GM19468 (cell line): ENCODE measurements at regions not wholly inside any gene's neighbourhood (a gene's known extent, or its start where the extent isn't known, plus 50 kb on each side); places are given as distances from the start of the nearest gene placed in this dataset.

ENCODE experiments used
- ATAC-seq: cut with Tn5 transposase; IDR thresholded peaks from one replicate; pipeline ENCODE4 v1.9.1; 2021; ENCODE audit warnings: mild to moderate bottlenecking, moderate library complexity, moderate number of reproducible peaks; ENCODE audit not compliant: unreplicated experiment; ENCODE audit errors: extremely low read depth

DNA sequence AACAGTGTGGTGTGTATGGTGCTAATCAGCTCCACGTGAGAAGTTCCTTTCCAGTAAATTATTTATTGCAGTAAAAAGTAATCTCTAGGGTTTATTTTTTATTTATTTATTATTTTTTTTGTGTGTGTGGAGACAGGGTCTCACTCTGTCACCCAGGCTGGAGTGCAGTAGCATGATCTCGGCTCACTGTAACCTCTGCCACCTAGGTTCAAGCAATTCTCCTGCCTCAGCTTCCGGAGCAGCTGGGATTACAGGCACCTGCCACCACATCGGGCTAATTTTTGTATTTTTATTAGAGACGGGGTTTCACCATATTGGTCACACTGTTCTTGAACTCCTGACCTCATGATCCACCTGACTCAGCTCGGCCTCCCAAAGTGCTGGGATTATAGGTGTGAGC is 606.9 kb downstream of the PCDH7 start:
- no peak for ATAC-seq

DNA sequence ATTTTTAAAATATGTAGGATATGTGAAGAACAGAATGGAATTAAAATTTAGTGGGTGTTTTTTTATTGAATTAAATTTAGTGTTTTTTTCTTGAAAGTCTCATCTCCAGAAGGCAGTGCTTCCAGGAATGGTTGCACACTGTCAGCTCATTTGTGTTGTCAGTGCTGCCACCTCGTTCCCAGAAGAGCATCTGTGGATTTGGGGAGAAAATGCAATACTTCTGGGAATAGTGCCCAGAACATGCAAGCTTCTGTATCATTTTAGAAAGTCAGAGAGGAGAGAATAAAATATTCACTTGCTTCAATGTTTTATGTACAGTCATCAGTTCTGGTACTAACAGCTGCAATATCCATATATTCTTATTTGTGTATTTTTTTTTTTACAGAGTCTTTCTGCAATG is 608.8 kb downstream of the PCDH7 start:
- no peak for ATAC-seq

DNA sequence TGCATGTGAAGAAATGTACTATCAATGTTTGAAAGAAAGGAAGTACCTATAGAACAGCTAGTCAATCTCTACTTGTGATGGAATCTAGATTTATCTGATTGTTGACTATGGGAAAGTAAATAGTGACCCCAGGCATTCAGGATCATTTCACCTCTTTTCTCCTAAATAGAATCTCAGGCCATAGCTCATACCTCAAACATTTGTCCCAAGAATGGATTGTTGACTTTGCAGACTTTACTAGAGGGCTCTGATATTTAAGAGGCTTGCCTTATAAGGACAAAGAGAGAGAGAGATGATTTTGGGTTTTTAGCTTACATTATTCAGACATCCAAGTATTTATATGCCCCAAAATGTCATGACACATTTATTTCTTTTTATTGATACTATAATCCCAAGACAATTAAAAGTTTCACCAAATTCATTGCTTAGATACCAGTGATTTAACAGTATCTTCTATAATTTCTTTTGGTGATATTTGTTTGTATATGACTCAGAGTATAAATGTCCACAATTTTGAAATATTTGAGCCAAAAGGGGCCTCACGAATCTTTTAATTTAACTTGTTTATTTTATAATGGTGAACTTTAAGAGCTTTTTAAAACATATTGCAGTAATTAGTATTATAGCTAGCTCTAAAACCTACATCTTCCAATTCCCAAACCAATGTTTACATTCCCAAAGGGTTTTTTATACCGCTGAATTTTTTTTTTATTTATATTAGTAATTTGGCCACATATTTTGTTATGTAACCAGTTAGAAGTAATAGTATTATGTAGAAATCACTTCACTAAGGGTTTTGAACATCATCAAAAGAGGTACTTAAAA is 614.1 kb downstream of the PCDH7 start:
- no peak for ATAC-seq

DNA sequence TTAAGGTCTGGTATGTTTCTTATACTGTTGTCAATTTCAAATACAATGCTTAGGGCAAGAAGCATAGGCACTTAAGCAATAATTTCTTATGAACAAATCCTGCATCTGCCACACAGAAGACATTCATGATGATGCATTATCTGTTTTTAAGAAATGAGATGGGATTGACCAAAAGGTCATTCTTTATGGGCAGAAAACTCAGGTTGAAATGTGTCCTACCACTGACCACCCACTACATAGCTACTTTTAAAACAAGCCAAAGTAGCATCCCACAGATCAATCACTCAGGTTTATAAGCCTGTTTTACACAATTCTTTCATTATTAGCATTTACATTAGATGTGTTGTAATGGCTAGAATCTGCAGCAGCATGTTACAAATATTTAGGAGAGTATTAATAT is 617.8 kb downstream of the PCDH7 start:
- no peak for ATAC-seq

DNA sequence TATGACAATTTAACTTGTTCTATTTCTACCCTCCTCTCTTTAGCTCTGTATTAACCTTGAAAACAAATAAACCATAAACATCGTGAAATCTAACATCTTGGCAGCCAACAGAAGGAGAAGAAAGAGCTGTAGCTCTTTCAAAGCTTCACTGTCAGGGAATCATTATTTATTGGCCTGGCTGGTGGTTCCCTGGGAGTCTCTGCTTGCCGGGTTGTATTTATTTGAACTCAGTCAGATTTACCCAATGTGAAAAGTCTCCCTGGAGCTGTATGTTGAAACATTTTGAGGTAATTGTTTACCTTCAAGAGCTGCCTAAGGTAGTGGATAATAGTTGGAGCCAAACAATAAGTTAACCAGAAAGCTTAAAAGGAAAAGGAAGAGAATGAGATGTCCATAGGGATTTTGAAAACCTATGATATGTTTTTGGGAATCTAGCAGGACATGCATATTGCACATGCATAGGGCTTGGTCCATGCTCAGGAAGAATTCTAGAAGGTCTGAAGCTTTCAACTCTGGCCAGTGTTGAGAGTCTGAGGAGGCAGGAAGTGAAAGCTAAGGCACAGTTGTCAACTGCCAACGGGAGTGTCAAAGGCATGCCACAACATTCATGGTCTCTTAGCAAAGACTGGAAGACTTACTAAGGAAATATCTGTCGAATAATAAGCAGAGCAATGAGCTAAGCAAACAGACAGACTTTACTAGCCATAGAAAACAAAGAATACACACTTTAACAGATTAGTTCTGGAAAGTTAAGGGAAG is 621.6 kb downstream of the PCDH7 start:
- ATAC-seq: no peak

DNA sequence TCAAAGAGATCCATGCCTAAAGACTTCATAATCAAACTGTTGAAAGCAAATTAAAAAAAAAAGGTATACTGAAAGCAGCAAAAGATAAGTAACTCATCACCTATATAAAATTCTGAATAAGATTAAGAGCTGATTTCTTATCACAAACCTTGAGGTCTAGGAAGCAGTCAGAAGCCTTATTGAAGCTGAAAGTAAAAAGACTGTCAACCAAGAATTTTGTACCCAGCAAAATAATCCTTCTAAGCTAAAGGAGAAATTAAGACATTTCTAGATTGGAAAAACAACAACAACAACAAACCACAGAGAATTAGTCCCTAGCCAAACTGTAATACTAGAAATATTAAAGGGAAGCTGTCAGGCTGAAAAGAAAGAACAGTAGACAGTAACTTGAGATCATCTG is 622.9 kb downstream of the PCDH7 start:
- ATAC-seq: no peak

DNA sequence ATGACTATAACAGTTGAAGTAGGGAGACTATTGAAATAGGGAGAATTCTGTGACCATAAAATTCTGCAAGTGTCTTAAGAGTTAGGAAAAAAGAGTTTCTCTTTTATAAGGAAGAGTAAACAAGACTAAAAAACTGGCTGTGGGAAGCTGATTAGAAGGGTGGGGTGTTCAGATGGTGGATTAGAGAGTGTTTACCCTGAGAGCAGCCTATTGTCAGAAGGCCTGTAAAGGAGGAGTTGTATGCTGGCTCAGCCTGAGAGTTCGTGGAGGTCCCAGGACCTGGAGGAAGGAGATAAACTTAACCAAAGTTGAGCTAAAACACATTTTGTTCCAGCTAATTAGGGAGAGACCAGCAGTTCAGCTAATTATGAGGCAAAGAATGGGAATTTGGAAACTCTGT is 629.7 kb downstream of the PCDH7 start:
- no peak for ATAC-seq

DNA sequence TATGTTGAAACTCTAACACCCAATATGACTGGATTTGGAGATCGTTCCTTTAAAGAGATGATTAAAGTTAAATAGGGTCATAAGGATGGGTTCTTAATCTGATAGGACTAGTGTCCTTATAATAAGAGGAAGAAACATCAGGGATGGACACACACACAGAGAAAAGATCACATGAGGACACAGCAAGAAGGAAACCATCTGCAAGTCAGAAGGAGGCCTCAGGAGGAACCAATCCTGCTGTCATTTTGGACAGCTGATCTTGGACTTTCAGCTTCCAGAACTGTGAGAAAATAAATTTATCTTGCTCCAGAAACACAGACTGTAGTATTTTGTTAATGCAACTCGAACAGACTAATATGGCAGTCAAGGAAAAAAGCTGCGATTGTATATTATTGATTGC is 631.5 kb downstream of the PCDH7 start:
- ATAC-seq: no peak

DNA sequence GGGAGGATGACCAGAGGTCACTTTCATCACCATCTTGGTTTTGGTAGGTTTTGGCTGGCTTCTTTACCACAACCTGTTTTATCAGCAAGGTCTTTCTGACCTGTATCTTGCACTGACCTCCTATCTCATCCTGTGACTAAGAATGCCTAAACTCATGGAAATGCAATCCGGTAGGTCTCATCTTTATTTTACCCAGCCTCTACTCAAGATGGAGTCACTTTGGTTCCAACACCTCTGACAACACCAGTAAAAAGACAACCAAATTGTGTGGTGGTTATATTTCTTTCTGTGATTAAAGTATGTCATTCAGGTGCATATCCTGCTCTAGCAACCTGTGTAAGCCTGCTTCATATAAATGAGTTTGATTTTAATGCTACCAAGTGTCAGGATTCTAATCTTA is 636.7 kb downstream of the PCDH7 start:
- no peak for ATAC-seq

DNA sequence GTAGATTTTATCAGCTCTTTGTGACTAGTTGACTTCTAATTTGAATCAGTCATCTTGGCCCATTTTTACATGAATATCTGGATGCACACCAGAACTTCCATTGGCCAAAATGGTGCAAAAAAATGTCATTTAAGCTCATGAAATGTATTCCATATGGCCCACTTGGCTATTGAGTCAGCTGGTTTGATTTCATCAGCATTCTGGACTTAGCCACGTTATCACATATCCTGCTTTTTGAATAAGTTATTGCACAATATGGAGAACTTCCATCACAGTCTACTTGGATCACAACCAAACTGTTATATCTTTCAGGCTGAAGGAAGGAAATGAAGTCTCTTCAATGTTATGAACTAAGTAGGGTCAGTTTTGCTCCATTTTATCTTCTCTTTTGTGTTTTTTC is 640.6 kb downstream of the PCDH7 start:
- ATAC-seq: no peak

DNA sequence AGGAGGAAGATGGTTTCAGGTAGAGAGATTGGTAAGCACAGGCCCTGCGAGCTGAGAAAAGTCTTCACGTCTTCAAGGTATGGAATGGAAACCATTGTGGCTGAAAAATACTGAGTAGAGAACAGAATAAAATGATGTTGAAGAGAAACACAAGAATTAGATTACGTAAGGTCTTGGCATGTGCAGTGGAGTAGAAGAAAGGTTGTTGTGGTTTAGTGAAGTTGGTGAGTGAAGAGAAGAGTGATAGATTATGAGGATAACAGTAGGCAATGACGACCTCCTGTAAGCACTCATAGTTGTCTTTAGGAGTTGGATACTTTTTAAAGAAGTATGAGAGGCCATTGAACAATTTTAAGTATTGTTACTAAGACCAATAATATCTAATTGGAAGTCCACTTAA is 642.6 kb downstream of the PCDH7 start:
- ATAC-seq: no peak

DNA sequence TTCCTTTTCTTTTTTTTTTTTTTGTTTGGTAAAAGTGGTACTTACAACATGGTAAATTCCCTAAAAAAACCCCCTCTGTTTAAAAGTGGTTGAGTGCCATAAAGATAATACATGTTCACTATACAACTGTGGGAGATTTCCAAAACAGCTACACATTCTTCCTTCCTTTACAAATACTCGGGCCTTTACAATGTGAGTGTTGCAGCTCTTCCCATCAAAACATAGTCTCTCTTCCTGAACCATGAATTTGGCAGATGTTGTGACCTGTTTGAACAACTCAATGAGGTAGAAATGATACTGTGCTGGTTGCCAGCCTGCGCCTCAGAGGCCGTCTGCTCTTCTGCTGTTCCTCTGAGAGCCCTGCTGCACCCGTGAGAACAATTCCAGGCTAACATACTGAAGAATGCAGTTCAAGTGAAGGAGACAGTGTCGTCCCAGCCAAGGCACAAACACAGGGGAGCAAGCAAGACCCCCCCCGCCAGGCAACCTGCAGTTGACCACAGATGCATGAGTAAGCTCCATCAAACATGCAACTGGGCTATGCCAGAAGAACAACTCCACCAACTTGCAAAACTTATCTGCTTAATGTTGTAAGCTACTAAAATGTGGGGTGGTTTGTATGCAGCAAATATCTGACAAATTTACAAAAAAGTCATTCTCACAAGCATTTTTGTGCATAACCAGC is 645.0 kb downstream of the PCDH7 start:
- no peak for ATAC-seq

DNA sequence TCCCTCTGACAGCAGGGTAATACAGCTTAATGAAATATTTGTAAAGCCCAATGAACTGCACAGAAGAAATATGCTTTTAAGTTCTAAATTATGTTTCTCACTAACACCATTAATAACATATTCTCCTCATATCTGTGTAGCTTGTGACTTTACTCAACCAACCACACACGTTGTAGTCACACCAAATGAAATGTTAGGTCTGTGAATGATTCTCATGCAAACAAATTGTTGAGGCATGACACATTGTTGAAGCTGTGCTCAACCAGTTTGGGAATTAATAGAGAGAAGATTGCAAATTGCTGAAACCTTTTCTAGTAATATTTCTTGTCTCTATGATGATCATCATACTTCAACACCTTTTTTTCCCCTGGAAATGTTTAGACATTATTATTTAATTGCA is 645.9 kb downstream of the PCDH7 start:
- no peak for ATAC-seq

DNA sequence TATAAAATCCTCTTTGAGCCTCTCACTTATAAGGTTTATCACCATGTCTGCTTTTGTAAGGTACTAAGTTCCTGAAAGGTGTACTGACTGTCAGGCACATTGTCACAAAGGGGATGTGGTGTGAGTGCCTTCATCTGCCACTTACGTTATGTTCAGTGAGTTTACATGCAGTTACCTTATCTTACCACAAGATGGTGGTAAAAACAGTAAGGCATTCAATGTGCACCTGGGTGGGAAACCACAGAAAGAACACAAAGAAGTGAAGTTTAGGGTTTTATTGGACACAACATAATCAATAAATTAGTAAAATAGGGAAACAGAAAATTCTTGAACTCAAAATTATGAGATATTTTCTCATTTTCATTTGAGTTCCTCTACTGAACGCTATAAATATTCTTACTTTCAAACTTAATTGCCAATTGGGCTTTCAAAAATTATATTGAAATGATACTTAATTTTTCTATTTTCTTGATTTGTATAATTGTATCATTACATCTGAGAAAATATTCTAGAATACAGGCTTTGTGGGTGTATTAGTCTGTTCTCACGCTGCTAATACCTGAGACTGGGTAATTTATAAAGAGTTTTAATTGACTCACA is 650.8 kb downstream of the PCDH7 start:
- peak; percentile 94 for ATAC-seq

DNA sequence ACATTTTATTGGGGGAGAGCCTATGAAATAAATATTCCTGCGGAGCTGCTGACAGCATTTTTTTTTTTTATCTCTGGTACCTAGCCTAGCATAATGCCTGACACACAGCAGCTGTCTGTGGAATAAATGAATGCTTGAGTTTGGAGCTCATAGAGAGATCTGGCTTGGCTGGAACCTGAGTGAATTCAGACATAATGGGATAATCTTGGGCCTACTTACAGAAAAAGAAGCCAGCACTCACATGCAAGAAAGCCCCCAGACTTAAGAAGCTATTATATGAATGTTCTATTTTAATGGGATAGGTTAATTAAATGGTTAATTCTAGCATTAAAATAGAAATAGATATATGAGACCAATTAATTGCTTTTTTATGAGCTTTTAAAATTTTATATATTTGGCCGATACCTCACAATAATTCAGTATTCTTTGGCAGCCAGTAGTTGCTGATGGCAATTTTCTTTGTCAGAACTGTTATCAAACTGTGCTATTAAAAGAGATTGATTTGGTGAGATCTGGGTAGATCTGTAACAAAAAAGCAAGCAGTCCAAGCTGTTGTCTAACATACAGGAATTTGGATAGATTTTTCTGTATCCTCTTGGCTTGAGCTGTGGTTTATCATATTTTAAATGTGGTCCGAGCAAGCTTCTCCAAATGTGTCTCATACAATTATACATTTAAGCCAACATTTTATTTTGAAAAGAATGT is 654.2 kb downstream of the PCDH7 start:
- ATAC-seq: no peak

DNA sequence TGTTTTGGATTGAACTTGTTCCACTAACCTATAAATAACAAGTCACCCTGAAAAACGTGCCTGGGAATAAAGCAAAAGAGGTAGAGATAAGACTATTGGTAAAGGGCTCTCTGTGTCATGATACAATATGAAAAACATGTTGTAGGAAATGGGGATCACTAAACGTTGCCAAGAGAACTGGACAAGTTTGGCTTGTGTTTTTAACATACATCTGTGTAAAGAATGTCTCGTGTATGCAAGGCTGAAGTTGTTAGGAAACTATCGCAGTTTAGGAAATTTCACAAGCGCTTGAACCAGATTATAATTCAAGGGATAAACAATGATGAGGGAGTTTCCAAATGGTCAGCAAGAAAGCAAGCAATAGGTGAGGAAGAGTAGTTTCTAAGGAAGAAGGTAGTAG is 655.8 kb downstream of the PCDH7 start:
- ATAC-seq: no peak

DNA sequence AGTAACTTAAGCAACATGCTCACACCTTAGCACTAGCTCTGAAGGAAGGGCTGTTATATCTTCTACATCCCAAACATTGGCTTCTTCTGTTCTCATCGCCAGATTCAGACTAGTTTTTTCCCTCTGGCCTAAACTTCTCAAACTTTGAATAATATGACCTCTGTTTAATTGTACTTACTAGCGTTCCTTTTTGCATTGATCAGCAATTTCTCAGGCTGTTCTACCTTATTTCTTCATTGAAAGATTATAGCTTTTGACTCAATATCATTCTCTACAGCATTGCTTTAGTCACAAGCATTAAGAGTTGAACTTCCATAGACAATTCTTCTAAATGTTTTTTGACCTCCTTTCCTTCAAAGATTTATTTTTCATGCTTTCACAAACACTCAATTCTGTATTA is 659.2 kb downstream of the PCDH7 start:
- ATAC-seq: no peak

DNA sequence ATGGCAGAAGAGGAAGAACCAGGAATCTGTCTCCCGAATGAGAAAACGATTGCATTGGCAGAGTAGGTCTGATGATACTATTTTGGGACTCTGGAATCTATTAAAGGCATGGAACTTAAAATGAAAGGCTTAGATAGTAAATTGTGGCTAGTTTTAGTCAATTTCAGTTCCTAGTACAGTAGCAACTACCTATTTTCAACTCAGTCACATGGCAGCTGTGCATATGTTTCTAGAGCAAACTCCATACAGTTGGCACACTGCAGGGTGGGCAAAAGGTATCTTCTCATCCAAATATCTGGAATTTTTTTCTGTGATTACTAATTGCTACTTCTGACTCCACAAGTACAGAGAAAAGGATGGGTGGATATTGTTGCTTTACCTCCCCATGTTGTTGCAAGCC is 663.6 kb downstream of the PCDH7 start:
- no peak for ATAC-seq

DNA sequence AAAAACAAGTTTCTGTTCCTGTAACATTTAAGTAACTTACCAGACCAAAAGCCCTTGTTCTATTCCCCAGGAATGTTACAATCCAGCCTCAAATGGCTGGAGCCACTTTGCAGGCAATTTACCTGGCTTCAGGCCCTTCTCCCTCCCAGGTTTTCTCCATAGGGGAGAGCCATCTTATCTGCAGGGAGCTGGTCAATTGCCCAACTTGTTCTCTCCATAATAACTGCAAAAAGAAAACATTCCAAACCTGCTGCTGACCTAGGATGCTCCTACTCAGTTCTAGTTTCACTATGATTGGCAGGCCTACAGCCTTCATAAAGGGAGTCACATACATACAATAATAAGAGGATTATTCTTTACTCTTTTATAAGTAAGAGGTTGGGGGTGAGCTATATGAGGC is 670.7 kb downstream of the PCDH7 start:
- no peak for ATAC-seq

DNA sequence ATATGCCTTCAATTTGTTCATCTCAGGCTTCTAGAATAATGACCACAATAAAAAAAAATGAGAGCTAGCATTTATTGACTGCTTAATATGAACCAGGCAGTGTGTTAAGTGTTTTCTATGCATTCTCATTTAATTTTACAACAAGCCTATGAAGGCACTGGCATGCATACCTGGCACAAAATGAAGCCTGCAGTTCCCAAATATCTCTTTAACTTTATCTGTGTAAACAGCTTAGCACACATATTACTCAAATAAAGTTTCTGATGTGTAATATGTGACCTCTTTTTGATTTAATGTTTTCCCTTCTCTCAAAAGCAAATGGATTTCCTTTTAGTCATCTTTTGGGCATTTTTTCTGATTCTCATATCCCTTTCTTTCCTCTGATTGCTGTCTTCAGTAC is 671.8 kb downstream of the PCDH7 start:
- ATAC-seq: no peak
